H1 (cell line): ENCODE measurements at regions not wholly inside any gene's neighbourhood (a gene's known extent, or its start where the extent isn't known, plus 50 kb on each side); places are given as distances from the start of the nearest gene placed in this dataset.

Experiments
- CBX8 ChIP-seq: fragments of 300-800, 300-1000 bp; sonication (generic); IDR thresholded peaks from 2 replicates; pipeline ENCODE4 v1.7.1; 2016; ENCODE audit warnings: low read depth, low read length, borderline replicate concordance
- EP300 ChIP-seq, 2 experiments: IDR thresholded peaks; 1 replicate in 1 of 2; 2 replicates in 1 of 2; pipeline ENCODE4 v1.6.1; 2011 to 2012; ENCODE audit warnings: low read depth in 2 of 2, low read length in 2 of 2, mild to moderate bottlenecking in 2 of 2, borderline replicate concordance in 1 of 2, inconsistent platforms in 1 of 2, moderate library complexity in 1 of 2
- JUND ChIP-seq: IDR thresholded peaks from 2 replicates; pipeline ENCODE4 v1.6.1; 2011; ENCODE audit warnings: mild to moderate bottlenecking, improper control_type of control experiment, low read length
- POU5F1 ChIP-seq: IDR thresholded peaks from 2 replicates; pipeline ENCODE4 v1.6.1; 2011; ENCODE audit warnings: low read depth, mild to moderate bottlenecking, low read length, moderate library complexity
- SUZ12 ChIP-seq: fragments of 200-600 bp; sonication (generic); IDR thresholded peaks from 2 replicates; pipeline ENCODE4 v1.6.1; 2012; ENCODE audit warnings: mild to moderate bottlenecking, inconsistent platforms, low read length, moderate library complexity, mixed read lengths
- TF ChIP-seq, protein P1 (sequence below), 3 experiments: IDR thresholded peaks; 1 replicate in 2 of 3; 2 replicates in 1 of 3; pipeline versions ENCODE4 v1.5.1 to v1.6.1; 2011; ENCODE audit warnings: low read length in 3 of 3, mild to moderate bottlenecking in 3 of 3, inconsistent platforms in 2 of 3, low read depth in 1 of 3, moderate library complexity in 1 of 3; ENCODE audit not compliant: insufficient read depth in 1 of 3; ENCODE audit errors: control extremely low read depth in 1 of 3

DNA sequence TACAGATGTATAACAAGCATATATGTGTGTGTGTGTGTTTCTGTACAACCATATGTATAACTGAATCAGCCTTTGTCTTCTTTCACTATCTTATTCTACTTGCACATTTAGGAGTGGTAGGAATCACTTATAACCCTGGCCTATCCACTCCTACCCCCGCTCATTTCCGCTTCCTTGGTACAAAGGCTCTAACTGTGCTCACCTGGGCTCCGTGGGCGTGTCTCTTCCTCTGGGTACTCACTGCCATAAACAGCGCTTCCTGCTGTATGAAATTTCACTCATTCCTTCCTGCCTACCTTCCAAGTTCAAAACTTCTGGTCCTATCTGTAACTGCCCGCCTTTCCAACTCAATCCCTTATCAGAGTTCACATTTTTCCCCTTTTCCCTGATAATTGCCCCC lies 815.5 kb downstream of the EPHA4 start:
- TF ChIP-seq, protein P1, sequence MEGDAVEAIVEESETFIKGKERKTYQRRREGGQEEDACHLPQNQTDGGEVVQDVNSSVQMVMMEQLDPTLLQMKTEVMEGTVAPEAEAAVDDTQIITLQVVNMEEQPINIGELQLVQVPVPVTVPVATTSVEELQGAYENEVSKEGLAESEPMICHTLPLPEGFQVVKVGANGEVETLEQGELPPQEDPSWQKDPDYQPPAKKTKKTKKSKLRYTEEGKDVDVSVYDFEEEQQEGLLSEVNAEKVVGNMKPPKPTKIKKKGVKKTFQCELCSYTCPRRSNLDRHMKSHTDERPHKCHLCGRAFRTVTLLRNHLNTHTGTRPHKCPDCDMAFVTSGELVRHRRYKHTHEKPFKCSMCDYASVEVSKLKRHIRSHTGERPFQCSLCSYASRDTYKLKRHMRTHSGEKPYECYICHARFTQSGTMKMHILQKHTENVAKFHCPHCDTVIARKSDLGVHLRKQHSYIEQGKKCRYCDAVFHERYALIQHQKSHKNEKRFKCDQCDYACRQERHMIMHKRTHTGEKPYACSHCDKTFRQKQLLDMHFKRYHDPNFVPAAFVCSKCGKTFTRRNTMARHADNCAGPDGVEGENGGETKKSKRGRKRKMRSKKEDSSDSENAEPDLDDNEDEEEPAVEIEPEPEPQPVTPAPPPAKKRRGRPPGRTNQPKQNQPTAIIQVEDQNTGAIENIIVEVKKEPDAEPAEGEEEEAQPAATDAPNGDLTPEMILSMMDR (IDR thresholded peaks at IDR 0.05; ENCODE audit: control extremely low read depth in 1 of 3, insufficient read depth in 1 of 3, low read depth in 1 of 3, low read length in 3 of 3) = no peak
- no peak for TF ChIP-seq POU5F1
- TF ChIP-seq EP300 (IDR thresholded peaks at IDR 0.05; ENCODE audit: borderline replicate concordance in 1 of 2, low read depth in 2 of 2, low read length in 2 of 2) = no peak
- TF ChIP-seq JUND = no peak
- no peak for TF ChIP-seq CBX8
- no peak for TF ChIP-seq SUZ12
